Esophagus (tissue), 2 donors: ENCODE measurements at regions not wholly inside any gene's neighbourhood (a gene's known extent, or its start where the extent isn't known, plus 50 kb on each side); places are given as distances from the start of the nearest gene placed in this dataset.

Experiments
- H3K27ac ChIP-seq, 2 donors: one replicate each; pipeline ENCODE4 v1.5.1; 2013; ENCODE audit warnings: low read depth in 2 of 2, mild to moderate bottlenecking in 2 of 2, inconsistent platforms in 1 of 2, low read length in 1 of 2, moderate library complexity in 1 of 2
- H3K27me3 ChIP-seq, 2 donors: one replicate each; pipeline ENCODE4 v1.6.1; 2013; ENCODE audit warnings: low read length in 2 of 2, control low read depth in 1 of 2, mild to moderate bottlenecking in 1 of 2; ENCODE audit not compliant: insufficient read depth in 2 of 2, control insufficient read depth in 1 of 2
- H3K36me3 ChIP-seq, 2 donors: one replicate each; pipeline ENCODE4 v1.6.1; 2013; ENCODE audit warnings: low read length in 1 of 2; ENCODE audit not compliant: control insufficient read depth in 2 of 2, insufficient read depth in 2 of 2
- H3K4me1 ChIP-seq, 2 donors: one replicate each; pipeline ENCODE4 v1.6.1; 2013; ENCODE audit warnings: low read length in 1 of 2; ENCODE audit not compliant: control insufficient read depth in 2 of 2, insufficient read depth in 2 of 2
- H3K4me3 ChIP-seq, 2 donors: one replicate each; pipeline ENCODE4 v1.5.1; 2013; ENCODE audit warnings: low read length in 2 of 2, mild to moderate bottlenecking in 2 of 2, low read depth in 1 of 2, moderate library complexity in 1 of 2
- H3K9me3 ChIP-seq, 2 donors: one replicate each; pipeline ENCODE4 v1.6.1; 2013; ENCODE audit warnings: mild to moderate bottlenecking in 2 of 2, low read depth in 1 of 2, low read length in 1 of 2, moderate library complexity in 1 of 2; ENCODE audit not compliant: control insufficient read depth in 2 of 2, insufficient read depth in 1 of 2
- WGBS, 2 donors: extraction: QIAGEN DNeasy Blood & Tissue Kit; methylation state at CpG; one replicate each; pipeline ENCODE4 v1.1.7; 2013; 5-methylcytosine and 5-hydroxymethylcytosine counted together
- donor health status: healthy with polysubstance abuse.
- donor health status: Bipolar disorder and iron deficiency.

GRCh38 chr10:4011136-4011812, 226.3 kb upstream of the KLF6 start:
- Histone ChIP-seq H3K4me3 (no peak overlapping the region), H3K36me3 (no peaks in the 10 kb centered on the region), H3K4me1 (peaks cover 0 to 5% of the 10 kb centered on the region in 2 donors), H3K27me3 (no peaks in the 10 kb centered on the region), H3K27ac (no peak overlapping the region), H3K9me3 (no peaks in the 10 kb centered on the region)
- WGBS, 2 donors, result 94 to 95% methylated on average over 4 of the region's 4 CpGs

GRCh38 chr10:4008676-4009382, 223.8 kb upstream of the KLF6 start:
- Histone ChIP-seq H3K9me3 (no peaks in the 10 kb centered on the region), H3K27ac (no peak overlapping the region), H3K36me3 (no peaks in the 10 kb centered on the region), H3K4me3 (no peak overlapping the region), H3K27me3 (no peaks in the 10 kb centered on the region), H3K4me1 (peaks cover 0 to 4% of the 10 kb centered on the region in 2 donors)
- 88 to 90% methylated on average over 7 of the region's 7 CpGs for WGBS, 2 donors

- Histone ChIP-seq H3K27ac (no peak overlapping the region), H3K27me3 (no peaks in the 10 kb centered on the region), H3K4me1 (no peaks in the 10 kb centered on the region), H3K36me3 (no peaks in the 10 kb centered on the region), H3K4me3 (no peak overlapping the region), H3K9me3 (no peaks in the 10 kb centered on the region)
- 79 to 94% methylated on average over 4 of the region's 4 CpGs for WGBS, 2 donors
Measured at GRCh38 chr10:4007771-4008170, 222.8 kb upstream of the KLF6 start.

- Histone ChIP-seq H3K36me3 (no peaks in the 10 kb centered on the region), H3K27ac (no peak overlapping the region)
Measured at GRCh38 chr10:4006858-4007257, 221.8 kb upstream of the KLF6 start.

GRCh38 chr10:4006051-4006450, 221.0 kb upstream of the KLF6 start:
- Histone ChIP-seq H3K4me3 (no peak overlapping the region), H3K27ac (no peak overlapping the region), H3K9me3 (no peaks in the 10 kb centered on the region), H3K27me3 (no peaks in the 10 kb centered on the region), H3K36me3 (no peaks in the 10 kb centered on the region), H3K4me1 (no peaks in the 10 kb centered on the region)
- WGBS, 2 donors, result 74 to 77% methylated on average over 8 of the region's 8 CpGs

More at GRCh38 chr10:4006858-4007257, 221.8 kb upstream of the KLF6 start:
- Histone ChIP-seq H3K27me3 (no peaks in the 10 kb centered on the region), H3K9me3 (no peaks in the 10 kb centered on the region), H3K4me1 (no peaks in the 10 kb centered on the region), H3K4me3 (no peak overlapping the region)
- WGBS, 2 donors, result 81 to 91% methylated on average over 7 of the region's 7 CpGs

GRCh38 chr10:4004990-4005389, 220.0 kb upstream of the KLF6 start:
- Histone ChIP-seq H3K9me3 (no peaks in the 10 kb centered on the region), H3K27me3 (no peaks in the 10 kb centered on the region)
- 94% methylated on average over 8 of the region's 8 CpGs for WGBS, 2 donors

GRCh38 chr10:4004144-4004543, 219.1 kb upstream of the KLF6 start:
- H3K9me3 ChIP-seq, result no peaks in the 10 kb centered on the region
- 75 to 79% methylated on average over 5 of the region's 5 CpGs for WGBS, 2 donors
- no peaks in the 10 kb centered on the region for H3K4me1 ChIP-seq
- H3K36me3 ChIP-seq, result no peaks in the 10 kb centered on the region
- H3K27me3 ChIP-seq, result no peaks in the 10 kb centered on the region
- H3K27ac ChIP-seq, result no peak overlapping the region
- H3K4me3 ChIP-seq, result no peak overlapping the region

More at GRCh38 chr10:4004990-4005389, 220.0 kb upstream of the KLF6 start:
- Histone ChIP-seq H3K4me3 (no peak overlapping the region), H3K27ac (no peak overlapping the region), H3K4me1 (no peaks in the 10 kb centered on the region), H3K36me3 (no peaks in the 10 kb centered on the region)

GRCh38 chr10:4003348-4003973, 218.5 kb upstream of the KLF6 start:
- Histone ChIP-seq H3K9me3 (no peaks in the 10 kb centered on the region), H3K4me1 (no peaks in the 10 kb centered on the region), H3K27ac (no peak overlapping the region), H3K27me3 (no peaks in the 10 kb centered on the region), H3K36me3 (no peaks in the 10 kb centered on the region), H3K4me3 (no peak overlapping the region)
- 86% methylated on average over 7 of the region's 7 CpGs for WGBS, 2 donors

- Histone ChIP-seq H3K27ac (no peak overlapping the region), H3K4me1 (no peaks in the 10 kb centered on the region), H3K4me3 (no peak overlapping the region), H3K36me3 (no peaks in the 10 kb centered on the region), H3K9me3 (no peaks in the 10 kb centered on the region), H3K27me3 (no peaks in the 10 kb centered on the region)
- 89 to 95% methylated on average over 2 of the region's 2 CpGs for WGBS, 2 donors
Measured at GRCh38 chr10:4001811-4002210, 216.8 kb upstream of the KLF6 start.
